GM18517 (cell line): ENCODE measurements at regions not wholly inside any gene's neighbourhood (a gene's known extent, or its start where the extent isn't known, plus 50 kb on each side); places are given as distances from the start of the nearest gene placed in this dataset.

Experiments
- ATAC-seq: cut with Tn5 transposase; IDR thresholded peaks from one replicate; pipeline ENCODE4 v1.9.1; 2021; ENCODE audit warnings: mild to moderate bottlenecking, moderate library complexity; ENCODE audit not compliant: unreplicated experiment

- no peak for ATAC-seq
Measured at GRCh38 chr13:38602266-38602665, 84.6 kb upstream of the FREM2 start.

- ATAC-seq = no peak
Measured at GRCh38 chr13:38606699-38607535, 80.0 kb upstream of the FREM2 start.

GRCh38 chr13:38617936-38618335, 68.9 kb upstream of the FREM2 start:
- ATAC-seq = no peak

GRCh38 chr13:38618336-38618735, 68.5 kb upstream of the FREM2 start:
- no peak for ATAC-seq

GRCh38 chr13:38618881-38619280, 68.0 kb upstream of the FREM2 start:
- ATAC-seq = no peak

- ATAC-seq = no peak
Measured at GRCh38 chr13:38620876-38621275, 66.0 kb upstream of the FREM2 start.

GRCh38 chr13:38624822-38625221, 62.1 kb upstream of the FREM2 start:
- no peak for ATAC-seq

- no peak for ATAC-seq
Measured at GRCh38 chr13:38628554-38628953, 58.3 kb upstream of the FREM2 start.

- no peak for ATAC-seq
Measured at GRCh38 chr13:38630780-38631179, 56.1 kb upstream of the FREM2 start.

- no peak for ATAC-seq
Measured at GRCh38 chr13:38635030-38635429, 51.8 kb upstream of the FREM2 start.

GRCh38 chr13:38636073-38636472, 50.8 kb upstream of the FREM2 start:
- ATAC-seq = no peak

- ATAC-seq = no peak
Measured at GRCh38 chr13:38636761-38637160, 50.1 kb upstream of the FREM2 start.
